ENCODE measurements at regions not wholly inside any gene's neighbourhood (a gene's known extent, or its start where the extent isn't known, plus 50 kb on each side); places are given as distances from the start of the nearest gene placed in this dataset.

DNA sequence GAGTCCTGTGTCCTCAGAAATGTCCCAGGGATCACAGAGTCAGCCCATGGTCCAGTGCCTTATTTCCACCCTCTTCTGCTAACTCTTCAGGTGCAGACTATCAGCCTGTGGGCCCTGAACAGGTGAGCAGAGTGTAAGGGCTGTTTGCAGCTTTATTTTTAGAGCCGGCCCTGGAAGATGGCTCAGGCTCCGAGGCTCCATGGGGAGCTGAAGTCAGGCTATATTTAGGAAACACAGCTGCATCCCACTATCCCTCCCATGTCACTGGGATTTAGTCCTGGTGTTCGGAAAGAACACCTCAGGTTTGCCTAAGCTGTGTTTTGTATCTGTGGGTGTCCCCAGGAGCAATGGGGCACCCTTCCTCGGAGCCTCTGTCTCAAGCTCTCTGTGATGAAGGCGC is 126.9 kb downstream of the RPS24 start:
- Mint-ChIP-seq H3K36me3 (ENCODE audit: low read depth) (no peaks in the 10 kb centered on the region), H3K27ac (ENCODE audit: unreplicated experiment) (no peak overlapping the region), H3K9me3 (ENCODE audit: low read depth) (peaks cover 10% of the 10 kb centered on the region), H3K4me1 (ENCODE audit: low read depth) (no peaks in the 10 kb centered on the region), H3K4me3 (ENCODE audit: unreplicated experiment) (no peak overlapping the region), H3K27me3 (ENCODE audit: low read depth) (peaks cover 37% of the 10 kb centered on the region)
- DNase-seq (ENCODE audit: low spot score): no peak
- TF ChIP-seq, protein P1, sequence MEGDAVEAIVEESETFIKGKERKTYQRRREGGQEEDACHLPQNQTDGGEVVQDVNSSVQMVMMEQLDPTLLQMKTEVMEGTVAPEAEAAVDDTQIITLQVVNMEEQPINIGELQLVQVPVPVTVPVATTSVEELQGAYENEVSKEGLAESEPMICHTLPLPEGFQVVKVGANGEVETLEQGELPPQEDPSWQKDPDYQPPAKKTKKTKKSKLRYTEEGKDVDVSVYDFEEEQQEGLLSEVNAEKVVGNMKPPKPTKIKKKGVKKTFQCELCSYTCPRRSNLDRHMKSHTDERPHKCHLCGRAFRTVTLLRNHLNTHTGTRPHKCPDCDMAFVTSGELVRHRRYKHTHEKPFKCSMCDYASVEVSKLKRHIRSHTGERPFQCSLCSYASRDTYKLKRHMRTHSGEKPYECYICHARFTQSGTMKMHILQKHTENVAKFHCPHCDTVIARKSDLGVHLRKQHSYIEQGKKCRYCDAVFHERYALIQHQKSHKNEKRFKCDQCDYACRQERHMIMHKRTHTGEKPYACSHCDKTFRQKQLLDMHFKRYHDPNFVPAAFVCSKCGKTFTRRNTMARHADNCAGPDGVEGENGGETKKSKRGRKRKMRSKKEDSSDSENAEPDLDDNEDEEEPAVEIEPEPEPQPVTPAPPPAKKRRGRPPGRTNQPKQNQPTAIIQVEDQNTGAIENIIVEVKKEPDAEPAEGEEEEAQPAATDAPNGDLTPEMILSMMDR (IDR thresholded peaks at IDR 0.05): no peak

DNA sequence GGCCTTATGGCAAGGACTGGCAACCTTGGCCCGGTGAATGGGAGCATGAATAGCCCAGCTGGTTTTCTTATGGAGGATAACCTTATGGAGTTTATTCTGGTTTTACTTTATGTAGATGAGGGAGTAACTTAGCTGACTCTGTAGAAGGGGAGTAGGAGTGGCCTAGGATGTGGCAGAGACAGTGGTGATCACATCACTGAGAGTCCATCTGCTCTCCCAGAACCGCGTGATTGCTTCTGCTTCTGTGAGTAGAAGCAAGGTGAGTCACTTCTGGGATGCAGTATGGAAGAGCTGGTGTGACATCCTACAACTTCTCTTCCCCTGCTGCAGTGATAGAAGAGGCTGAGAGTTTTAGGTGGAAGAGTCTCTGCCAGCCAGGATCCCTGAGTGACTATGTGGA is 129.2 kb downstream of the RPS24 start:
- H3K4me3 Mint-ChIP-seq (ENCODE audit: unreplicated experiment): no peak overlapping the region
- peaks cover 10% of the 10 kb centered on the region for H3K9me3 Mint-ChIP-seq (ENCODE audit: low read depth)
- H3K4me1 Mint-ChIP-seq (ENCODE audit: low read depth): no peaks in the 10 kb centered on the region
- H3K36me3 Mint-ChIP-seq (ENCODE audit: low read depth): no peaks in the 10 kb centered on the region
- DNase-seq (ENCODE audit: low spot score): no peak
- no peak overlapping the region for H3K27ac Mint-ChIP-seq (ENCODE audit: unreplicated experiment)
- TF ChIP-seq, protein P1 (IDR thresholded peaks at IDR 0.05): no peak
- peaks cover 27% of the 10 kb centered on the region for H3K27me3 Mint-ChIP-seq (ENCODE audit: low read depth)

DNA sequence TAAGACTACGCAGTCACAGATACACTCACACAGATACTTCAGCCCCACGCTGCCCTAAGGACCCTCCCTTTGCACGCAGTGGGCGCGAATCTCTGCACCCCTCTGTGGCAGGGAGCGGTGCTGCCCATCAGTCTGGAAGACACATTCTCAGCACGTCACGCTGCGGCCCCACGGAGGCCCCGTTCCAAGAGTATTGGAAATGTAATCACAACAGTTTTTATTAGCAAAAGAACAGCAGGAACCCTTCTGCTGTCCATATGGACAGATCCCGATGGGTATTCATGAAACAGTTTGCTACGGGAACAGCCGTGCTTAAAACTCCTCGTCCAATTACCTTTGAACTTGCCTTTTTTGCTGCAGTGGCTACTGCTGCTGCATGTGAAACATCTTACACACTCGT is 131.0 kb downstream of the RPS24 start:
- Mint-ChIP-seq H3K9me3 (ENCODE audit: low read depth) (peaks cover 10% of the 10 kb centered on the region), H3K27me3 (ENCODE audit: low read depth) (peaks cover 28% of the 10 kb centered on the region), H3K4me3 (ENCODE audit: unreplicated experiment) (no peak overlapping the region), H3K4me1 (ENCODE audit: low read depth) (no peaks in the 10 kb centered on the region), H3K27ac (ENCODE audit: unreplicated experiment) (no peak overlapping the region), H3K36me3 (ENCODE audit: low read depth) (no peaks in the 10 kb centered on the region)
- DNase-seq (ENCODE audit: low spot score): no peak
- TF ChIP-seq, protein P1 (IDR thresholded peaks at IDR 0.05): no peak

DNA sequence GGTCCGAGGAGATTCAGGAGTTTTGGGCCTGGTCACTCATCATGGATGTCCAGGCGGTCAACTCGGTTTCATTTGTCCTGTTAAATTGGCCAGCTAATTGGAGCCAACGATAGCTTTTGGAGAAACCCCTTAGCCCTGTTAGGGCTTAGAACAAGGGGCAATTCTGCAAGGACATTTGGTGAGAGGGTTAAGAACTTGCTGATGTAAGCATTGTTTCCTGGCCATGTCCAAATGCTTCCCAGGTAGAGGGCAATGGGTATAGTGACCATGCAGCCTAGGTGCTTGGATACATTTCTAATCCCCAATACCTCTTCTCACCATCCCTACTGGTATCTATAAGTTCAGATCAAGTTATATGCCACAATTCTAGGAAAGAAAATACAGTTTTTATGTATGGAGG is 131.5 kb downstream of the RPS24 start:
- DNase-seq (ENCODE audit: low spot score): no peak
- Mint-ChIP-seq H3K4me1 (ENCODE audit: low read depth) (no peaks in the 10 kb centered on the region), H3K27me3 (ENCODE audit: low read depth) (peaks cover 27% of the 10 kb centered on the region), H3K4me3 (ENCODE audit: unreplicated experiment) (no peak overlapping the region), H3K27ac (ENCODE audit: unreplicated experiment) (no peak overlapping the region), H3K9me3 (ENCODE audit: low read depth) (peaks cover 10% of the 10 kb centered on the region), H3K36me3 (ENCODE audit: low read depth) (no peaks in the 10 kb centered on the region)
- TF ChIP-seq, protein P1 (IDR thresholded peaks at IDR 0.05): no peak

DNA sequence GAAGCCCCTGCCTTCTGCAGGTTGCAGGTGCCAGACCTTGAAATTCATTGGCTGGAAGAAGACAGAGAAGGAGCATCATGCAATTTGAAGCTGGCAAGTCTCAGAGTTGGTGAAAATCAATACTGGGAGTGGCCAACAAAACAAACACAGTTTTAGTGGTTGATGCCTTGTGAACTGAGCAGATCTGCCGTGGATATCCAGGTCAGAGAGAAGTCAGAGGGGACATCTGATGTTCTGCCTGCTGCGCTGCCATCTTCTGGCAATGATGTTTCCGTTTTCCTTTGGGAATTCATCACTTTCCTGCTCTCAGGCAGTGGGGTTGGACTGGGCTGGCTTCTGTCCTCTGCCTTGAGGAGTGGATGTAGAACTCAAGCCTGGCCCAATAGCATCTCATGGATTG is 132.0 kb downstream of the RPS24 start:
- Mint-ChIP-seq H3K4me1 (ENCODE audit: low read depth) (no peaks in the 10 kb centered on the region), H3K9me3 (ENCODE audit: low read depth) (peaks cover 10% of the 10 kb centered on the region), H3K27me3 (ENCODE audit: low read depth) (peaks cover 27% of the 10 kb centered on the region), H3K27ac (ENCODE audit: unreplicated experiment) (no peak overlapping the region), H3K4me3 (ENCODE audit: unreplicated experiment) (no peak overlapping the region), H3K36me3 (ENCODE audit: low read depth) (no peaks in the 10 kb centered on the region)
- no peak for DNase-seq (ENCODE audit: low spot score)
- TF ChIP-seq, protein P1 (IDR thresholded peaks at IDR 0.05): peak; percentile 51
